Osteocyte (in vitro differentiated cells): ENCODE measurements at regions not wholly inside any gene's neighbourhood (a gene's known extent, or its start where the extent isn't known, plus 50 kb on each side); places are given as distances from the start of the nearest gene placed in this dataset.

Experiments used
- DNase-seq: peaks from one replicate; pipeline ENCODE4 v3.0.0; 2021; ENCODE audit warnings: mixed read lengths; ENCODE audit not compliant: unreplicated experiment; ENCODE audit errors: extremely low spot score
- H3K27ac Mint-ChIP-seq: one replicate; pipeline ENCODE4 v1.8.0; 2021; ENCODE audit warnings: mild to moderate bottlenecking, mixed read lengths; ENCODE audit not compliant: unreplicated experiment
- H3K27me3 Mint-ChIP-seq: one replicate; pipeline ENCODE4 v1.8.0; 2021; ENCODE audit warnings: mixed read lengths; ENCODE audit not compliant: unreplicated experiment
- H3K36me3 Mint-ChIP-seq: one replicate; pipeline ENCODE4 v1.8.0; 2021; ENCODE audit warnings: mixed read lengths; ENCODE audit not compliant: unreplicated experiment
- H3K4me1 Mint-ChIP-seq: one replicate; pipeline ENCODE4 v1.8.0; 2021; ENCODE audit warnings: mixed read lengths; ENCODE audit not compliant: unreplicated experiment
- H3K4me3 Mint-ChIP-seq: one replicate; pipeline ENCODE4 v1.8.0; 2021; ENCODE audit warnings: mild to moderate bottlenecking, moderate library complexity, mixed read lengths; ENCODE audit not compliant: unreplicated experiment
- H3K9me3 Mint-ChIP-seq: one replicate; pipeline ENCODE4 v1.8.0; 2021; ENCODE audit warnings: mixed read lengths; ENCODE audit not compliant: unreplicated experiment
- CTCF ChIP-seq: fragments of 200-600 bp; sonication (generic); IDR thresholded peaks from 2 replicates; pipeline ENCODE4 v1.5.0; 2021; ENCODE audit warnings: antibody characterized with exemption, mild to moderate bottlenecking, moderate library complexity

GRCh38 chr18:10365901-10366300, 88.5 kb upstream of the APCDD1 start:
- TF ChIP-seq CTCF, result no peak
- Mint-ChIP-seq H3K27me3 (peaks cover 30% of the 10 kb centered on the region), H3K27ac (no peak overlapping the region), H3K4me3 (no peak overlapping the region), H3K4me1 (peaks cover 2% of the 10 kb centered on the region), H3K36me3 (peaks cover 7% of the 10 kb centered on the region), H3K9me3 (peaks cover 8% of the 10 kb centered on the region)
- DNase-seq, result no peak

GRCh38 chr18:10367836-10368235, 86.6 kb upstream of the APCDD1 start:
- DNase-seq, result no peak
- H3K27me3 Mint-ChIP-seq, result peaks cover 30% of the 10 kb centered on the region
- H3K9me3 Mint-ChIP-seq, result peaks cover 8% of the 10 kb centered on the region
- H3K4me1 Mint-ChIP-seq, result peaks cover 2% of the 10 kb centered on the region
- no peak overlapping the region for H3K27ac Mint-ChIP-seq
- TF ChIP-seq CTCF, result no peak
- peaks cover 6% of the 10 kb centered on the region for H3K36me3 Mint-ChIP-seq
- H3K4me3 Mint-ChIP-seq, result no peak overlapping the region

- Mint-ChIP-seq H3K27me3 (peaks cover 28% of the 10 kb centered on the region), H3K9me3 (peaks cover 4% of the 10 kb centered on the region), H3K4me1 (peaks cover 2% of the 10 kb centered on the region), H3K27ac (no peak overlapping the region), H3K4me3 (no peak overlapping the region), H3K36me3 (peaks cover 2% of the 10 kb centered on the region)
- DNase-seq, result no peak
- no peak for TF ChIP-seq CTCF
Measured at GRCh38 chr18:10368456-10369453, 85.7 kb upstream of the APCDD1 start.

- no peak for DNase-seq
- H3K4me1 Mint-ChIP-seq, result peaks cover 14% of the 10 kb centered on the region
- H3K36me3 Mint-ChIP-seq, result peaks cover 2% of the 10 kb centered on the region
- H3K9me3 Mint-ChIP-seq, result no peaks in the 10 kb centered on the region
- no peak overlapping the region for H3K27ac Mint-ChIP-seq
- peaks cover 24% of the 10 kb centered on the region for H3K27me3 Mint-ChIP-seq
- no peak overlapping the region for H3K4me3 Mint-ChIP-seq
- no peak for TF ChIP-seq CTCF
Measured at GRCh38 chr18:10370716-10371115, 83.7 kb upstream of the APCDD1 start.

GRCh38 chr18:10371165-10371564, 83.3 kb upstream of the APCDD1 start:
- no peak for TF ChIP-seq CTCF
- Mint-ChIP-seq H3K27me3 (peaks cover 20% of the 10 kb centered on the region), H3K36me3 (peaks cover under 1% of the 10 kb centered on the region), H3K27ac (no peak overlapping the region), H3K9me3 (no peaks in the 10 kb centered on the region), H3K4me1 (peaks cover 14% of the 10 kb centered on the region), H3K4me3 (no peak overlapping the region)
- DNase-seq, result no peak
